Upper lobe of left lung (tissue), 4 donors: ENCODE measurements at regions not wholly inside any gene's neighbourhood (a gene's known extent, or its start where the extent isn't known, plus 50 kb on each side); places are given as distances from the start of the nearest gene placed in this dataset.

Experiments
- CTCF ChIP-seq, 6 experiments: fragments of 450-650 bp in 4 of 6; fragments of 200-600 bp in 2 of 6; sonication (generic) in 2 of 6; IDR thresholded peaks; one replicate each; pipeline ENCODE4 v1.5.1; 2016 to 2019; ENCODE audit warnings: antibody characterized with exemption in 6 of 6
- EP300 ChIP-seq, 4 donors: sonication (generic); formaldehyde crosslinking; IDR thresholded peaks; one replicate each; pipeline ENCODE4 v1.5.1; 2017; ENCODE audit warnings: antibody characterized with exemption in 4 of 4, control low read depth in 2 of 4
- POLR2A ChIP-seq, 4 donors: fragments of 450-650 bp; IDR thresholded peaks; one replicate each; pipeline ENCODE4 v1.5.1; 2016 to 2017; ENCODE audit warnings: antibody characterized with exemption in 4 of 4, mild to moderate bottlenecking in 2 of 4

DNA sequence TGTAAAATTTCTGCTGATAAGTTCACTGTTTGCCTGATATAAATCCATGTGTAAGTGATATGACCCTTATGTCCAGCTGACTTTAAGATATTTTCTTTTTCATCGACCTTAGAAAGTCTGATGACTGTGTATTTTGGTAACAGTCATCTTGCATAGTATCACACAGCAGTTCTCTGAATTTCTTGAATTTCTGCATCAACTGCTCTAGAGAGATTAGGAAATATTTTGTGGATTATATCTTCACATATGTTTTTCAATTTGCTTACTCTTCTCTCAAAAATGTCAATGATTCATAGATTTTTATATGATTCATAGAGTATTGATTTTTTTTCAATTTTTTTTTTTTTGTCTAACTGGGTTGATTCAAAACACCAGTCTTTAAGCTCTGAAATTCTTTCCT, 945.3 kb downstream of the TRIB2 start:
- TF ChIP-seq CTCF (IDR thresholded peaks at IDR 0.05) (no peak), POLR2A (IDR thresholded peaks at IDR 0.05) (no peak), EP300 (IDR thresholded peaks at IDR 0.05) (no peak)
